ENCODE measurements at regions not wholly inside any gene's neighbourhood (a gene's known extent, or its start where the extent isn't known, plus 50 kb on each side); places are given as distances from the start of the nearest gene placed in this dataset.
"Not testable (repeated sequence)": the region's sequence is repeated elsewhere in the genome, so short reads cannot be mapped to it uniquely, and the experiment has no call there.

- DNase-seq, H3K27me3 Mint-ChIP-seq, H3K4me3 Mint-ChIP-seq, H3K36me3 Mint-ChIP-seq, H3K9me3 Mint-ChIP-seq, H3K27ac Mint-ChIP-seq, H3K4me1 Mint-ChIP-seq, CTCF ChIA-PET: not testable (repeated sequence)
Measured at GRCh38 chr5:17083276-17083675, 134.2 kb upstream of the BASP1 start.

DNA sequence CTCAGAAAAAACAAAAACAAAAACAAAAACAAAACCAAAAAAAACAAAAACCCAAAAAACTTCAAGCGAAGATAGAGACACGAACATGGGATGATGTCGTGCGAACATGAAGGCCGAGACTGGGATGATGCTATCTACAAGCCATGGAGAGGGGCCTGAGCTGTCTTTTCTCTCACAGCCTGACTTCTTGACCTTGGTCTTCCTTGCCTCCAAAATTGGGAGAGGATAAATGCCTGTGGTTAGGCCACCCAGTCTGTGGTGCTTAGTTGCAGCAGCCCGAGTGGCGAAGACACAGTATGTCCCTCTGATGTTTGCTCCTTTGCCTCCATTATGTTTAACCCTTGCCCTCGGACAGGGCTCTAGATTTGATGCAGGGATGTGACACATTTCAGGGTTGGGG, 130.4 kb upstream of the BASP1 start:
- no peaks in the 10 kb centered on the region for H3K36me3 Mint-ChIP-seq
- CTCF ChIA-PET: no interaction called here
- no peak overlapping the region for H3K4me3 Mint-ChIP-seq

DNA sequence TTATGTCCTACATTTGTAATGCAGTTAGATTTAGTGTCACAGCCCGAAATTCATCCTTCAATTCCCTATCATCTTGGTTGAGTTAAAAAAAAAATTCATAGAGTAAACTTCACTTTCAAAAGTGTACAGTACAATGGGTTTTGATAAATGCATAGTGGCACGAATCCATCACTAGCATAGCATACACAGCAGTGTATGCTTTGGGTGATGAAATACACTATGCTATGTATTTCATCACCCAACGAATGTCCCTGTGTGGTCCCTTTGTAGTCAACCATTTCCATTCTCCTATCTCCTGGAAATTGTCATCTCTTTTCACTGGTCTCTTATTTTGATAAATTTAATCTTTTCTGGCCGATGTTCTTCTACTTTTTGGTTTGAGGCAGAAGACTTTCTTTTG, 129.4 kb upstream of the BASP1 start:
- no peaks in the 10 kb centered on the region for H3K27me3 Mint-ChIP-seq
- H3K4me3 Mint-ChIP-seq: no peak overlapping the region

More for the DNA sequence above, 130.4 kb upstream of the BASP1 start:
- H3K9me3 Mint-ChIP-seq: no peaks in the 10 kb centered on the region
- DNase-seq: no peak
- no peaks in the 10 kb centered on the region for H3K27me3 Mint-ChIP-seq
- H3K4me1 Mint-ChIP-seq: no peaks in the 10 kb centered on the region
- no peak overlapping the region for H3K27ac Mint-ChIP-seq

DNA sequence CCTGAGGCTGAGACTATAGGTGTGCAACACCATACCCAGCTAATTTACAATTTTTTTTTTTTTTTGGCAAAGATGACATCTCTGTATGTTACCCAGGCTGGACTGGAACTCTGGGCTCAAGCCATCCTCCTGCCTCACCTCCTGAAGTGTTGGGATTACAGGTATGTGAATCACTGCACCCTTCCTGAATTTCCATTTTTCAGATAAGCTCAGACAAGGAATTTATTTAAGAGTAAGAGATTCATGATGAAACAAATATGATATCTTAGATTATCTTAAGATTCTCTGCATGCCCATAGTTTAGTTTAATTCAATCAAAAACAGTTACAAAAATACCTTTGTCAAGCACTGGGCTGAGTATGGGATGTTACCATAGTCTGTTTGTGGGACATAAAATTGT, 128.4 kb upstream of the BASP1 start:
- no peaks in the 10 kb centered on the region for H3K27me3 Mint-ChIP-seq
- no peaks in the 10 kb centered on the region for H3K4me1 Mint-ChIP-seq
- no peaks in the 10 kb centered on the region for H3K36me3 Mint-ChIP-seq
- no peak for DNase-seq
- H3K27ac Mint-ChIP-seq: no peak overlapping the region
- CTCF ChIA-PET: interaction anchor here (0.6 kb wide), 1 partner anchor 632 kb away, joined by 4 read pairs; no protein-coding TSS in a partner anchor
- no peak overlapping the region for H3K4me3 Mint-ChIP-seq
- H3K9me3 Mint-ChIP-seq: no peaks in the 10 kb centered on the region

More for the DNA sequence above, 129.4 kb upstream of the BASP1 start:
- Mint-ChIP-seq H3K9me3 (no peaks in the 10 kb centered on the region), H3K36me3 (no peaks in the 10 kb centered on the region), H3K4me1 (no peaks in the 10 kb centered on the region), H3K27ac (no peak overlapping the region)
- no peak for DNase-seq
- CTCF ChIA-PET: no interaction called here

- CTCF ChIA-PET: no interaction called here
- DNase-seq: no peak
Measured at GRCh38 chr5:17089690-17090089, 127.7 kb upstream of the BASP1 start.

GRCh38 chr5:17090839-17091238, 126.6 kb upstream of the BASP1 start:
- no peaks in the 10 kb centered on the region for H3K27me3 Mint-ChIP-seq
- CTCF ChIA-PET: no interaction called here

More at GRCh38 chr5:17089690-17090089, 127.7 kb upstream of the BASP1 start:
- Mint-ChIP-seq H3K27me3 (no peaks in the 10 kb centered on the region), H3K4me3 (no peak overlapping the region), H3K4me1 (no peaks in the 10 kb centered on the region), H3K9me3 (no peaks in the 10 kb centered on the region), H3K27ac (no peak overlapping the region), H3K36me3 (no peaks in the 10 kb centered on the region)

DNA sequence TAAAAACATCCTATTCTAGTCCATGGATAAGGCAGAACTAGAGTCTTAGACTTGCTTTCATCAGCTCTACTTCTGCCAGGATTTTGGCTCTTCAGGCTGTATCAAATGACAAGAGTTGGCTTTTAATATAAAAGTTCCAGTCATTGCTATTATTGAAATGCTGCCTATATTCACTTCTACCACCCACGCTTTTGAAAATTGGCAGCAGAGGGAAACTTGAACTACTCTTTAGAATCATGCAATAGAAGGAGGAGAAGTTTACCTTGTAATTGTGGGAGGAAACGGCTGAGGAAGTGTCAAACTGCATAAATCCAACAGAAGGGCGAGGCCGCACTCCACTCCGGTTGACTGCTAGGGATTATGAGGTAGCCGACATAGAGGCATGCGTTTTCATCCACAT, 122.6 kb upstream of the BASP1 start:
- no peaks in the 10 kb centered on the region for H3K4me1 Mint-ChIP-seq
- no peaks in the 10 kb centered on the region for H3K9me3 Mint-ChIP-seq
- no peaks in the 10 kb centered on the region for H3K27me3 Mint-ChIP-seq
- DNase-seq: no peak
- CTCF ChIA-PET: no interaction called here
- H3K27ac Mint-ChIP-seq: no peak overlapping the region
- no peaks in the 10 kb centered on the region for H3K36me3 Mint-ChIP-seq
- no peak overlapping the region for H3K4me3 Mint-ChIP-seq

More at GRCh38 chr5:17090839-17091238, 126.6 kb upstream of the BASP1 start:
- H3K4me3 Mint-ChIP-seq: no peak overlapping the region
- H3K4me1 Mint-ChIP-seq: no peaks in the 10 kb centered on the region
- no peaks in the 10 kb centered on the region for H3K9me3 Mint-ChIP-seq
- no peaks in the 10 kb centered on the region for H3K36me3 Mint-ChIP-seq
- no peak overlapping the region for H3K27ac Mint-ChIP-seq
- DNase-seq: no peak

DNA sequence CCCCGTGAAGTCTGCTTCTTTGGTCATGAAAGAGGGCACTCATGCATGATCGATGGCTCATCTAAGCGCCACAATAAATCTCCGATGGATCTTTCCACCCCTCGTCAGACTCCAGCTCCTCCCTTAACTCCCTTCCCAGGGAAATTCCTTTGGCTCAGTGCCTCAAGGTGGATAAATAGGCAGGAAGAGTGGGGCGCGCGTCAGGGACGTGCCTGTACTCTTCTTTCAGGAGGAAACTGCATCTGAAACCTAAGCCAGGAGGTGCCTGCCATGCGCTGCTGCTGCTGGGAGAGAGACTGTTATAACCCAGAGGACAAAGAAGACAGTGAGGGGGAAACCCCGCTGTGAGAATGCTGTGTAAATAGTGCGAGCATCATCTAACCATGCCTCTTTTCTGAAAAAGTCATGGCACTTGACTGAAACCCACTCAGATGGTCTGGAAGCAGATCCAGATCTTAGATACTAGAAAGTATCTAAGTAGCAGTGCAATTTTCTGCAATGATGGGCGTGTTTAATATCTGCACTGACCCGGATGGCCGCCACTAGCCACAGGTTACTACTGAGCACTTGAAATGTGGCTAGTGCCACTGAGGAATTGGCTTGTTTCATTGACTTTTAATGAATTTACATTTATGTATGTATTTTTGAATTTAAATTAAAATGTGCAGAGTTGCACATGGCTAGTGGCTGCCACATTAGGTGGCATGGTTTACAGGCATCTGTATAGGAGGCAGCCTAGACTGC, 120.3 kb upstream of the BASP1 start:
- Mint-ChIP-seq H3K27ac (no peak overlapping the region), H3K36me3 (no peaks in the 10 kb centered on the region), H3K4me1 (no peaks in the 10 kb centered on the region), H3K4me3 (no peak overlapping the region), H3K9me3 (no peaks in the 10 kb centered on the region), H3K27me3 (no peaks in the 10 kb centered on the region)
- CTCF ChIA-PET: no interaction called here
- DNase-seq: no peak

DNA sequence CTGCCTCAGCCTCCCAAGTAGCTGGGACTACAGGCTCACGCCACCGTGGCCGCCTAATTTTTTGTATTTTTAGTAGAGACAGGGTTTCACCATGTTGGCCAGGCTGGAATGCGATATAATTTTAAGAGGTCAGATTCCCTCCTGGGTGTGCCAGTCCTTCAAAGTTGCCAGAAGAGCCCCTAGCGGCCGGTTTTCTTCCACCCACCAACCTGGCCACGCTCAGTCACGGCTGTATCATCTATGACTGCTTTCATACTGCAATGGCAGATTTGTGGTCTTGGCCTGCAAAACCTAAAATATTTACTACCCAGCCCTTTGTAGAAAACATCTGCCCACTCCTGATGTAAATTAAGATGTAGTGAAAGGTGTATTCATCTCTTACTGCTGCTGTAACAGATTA, 117.5 kb upstream of the BASP1 start:
- no peaks in the 10 kb centered on the region for H3K9me3 Mint-ChIP-seq
- DNase-seq: no peak
- no peaks in the 10 kb centered on the region for H3K36me3 Mint-ChIP-seq
- H3K27ac Mint-ChIP-seq: no peak overlapping the region
- no peak overlapping the region for H3K4me3 Mint-ChIP-seq
- CTCF ChIA-PET: no interaction called here
- H3K4me1 Mint-ChIP-seq: no peaks in the 10 kb centered on the region
- H3K27me3 Mint-ChIP-seq: no peaks in the 10 kb centered on the region

- CTCF ChIA-PET: no interaction called here
- Mint-ChIP-seq H3K4me3 (no peak overlapping the region), H3K4me1 (no peaks in the 10 kb centered on the region), H3K27me3 (no peaks in the 10 kb centered on the region), H3K27ac (no peak overlapping the region), H3K9me3 (no peaks in the 10 kb centered on the region), H3K36me3 (no peaks in the 10 kb centered on the region)
- DNase-seq: no peak
Measured at GRCh38 chr5:17103461-17103860, 114.0 kb upstream of the BASP1 start.

- no peaks in the 10 kb centered on the region for H3K36me3 Mint-ChIP-seq
- H3K27ac Mint-ChIP-seq: no peak overlapping the region
- DNase-seq: no peak
- no peaks in the 10 kb centered on the region for H3K9me3 Mint-ChIP-seq
- no peaks in the 10 kb centered on the region for H3K4me1 Mint-ChIP-seq
- H3K27me3 Mint-ChIP-seq: no peaks in the 10 kb centered on the region
- CTCF ChIA-PET: no interaction called here
- no peak overlapping the region for H3K4me3 Mint-ChIP-seq
Measured at GRCh38 chr5:17105744-17106418, 111.5 kb upstream of the BASP1 start.

- H3K27me3 Mint-ChIP-seq: no peaks in the 10 kb centered on the region
- no peaks in the 10 kb centered on the region for H3K4me1 Mint-ChIP-seq
- DNase-seq: no peak
- no peaks in the 10 kb centered on the region for H3K9me3 Mint-ChIP-seq
- no peak overlapping the region for H3K4me3 Mint-ChIP-seq
- H3K36me3 Mint-ChIP-seq: no peaks in the 10 kb centered on the region
- CTCF ChIA-PET: no interaction called here
- H3K27ac Mint-ChIP-seq: no peak overlapping the region
Measured at GRCh38 chr5:17106521-17106920, 110.9 kb upstream of the BASP1 start.

DNA sequence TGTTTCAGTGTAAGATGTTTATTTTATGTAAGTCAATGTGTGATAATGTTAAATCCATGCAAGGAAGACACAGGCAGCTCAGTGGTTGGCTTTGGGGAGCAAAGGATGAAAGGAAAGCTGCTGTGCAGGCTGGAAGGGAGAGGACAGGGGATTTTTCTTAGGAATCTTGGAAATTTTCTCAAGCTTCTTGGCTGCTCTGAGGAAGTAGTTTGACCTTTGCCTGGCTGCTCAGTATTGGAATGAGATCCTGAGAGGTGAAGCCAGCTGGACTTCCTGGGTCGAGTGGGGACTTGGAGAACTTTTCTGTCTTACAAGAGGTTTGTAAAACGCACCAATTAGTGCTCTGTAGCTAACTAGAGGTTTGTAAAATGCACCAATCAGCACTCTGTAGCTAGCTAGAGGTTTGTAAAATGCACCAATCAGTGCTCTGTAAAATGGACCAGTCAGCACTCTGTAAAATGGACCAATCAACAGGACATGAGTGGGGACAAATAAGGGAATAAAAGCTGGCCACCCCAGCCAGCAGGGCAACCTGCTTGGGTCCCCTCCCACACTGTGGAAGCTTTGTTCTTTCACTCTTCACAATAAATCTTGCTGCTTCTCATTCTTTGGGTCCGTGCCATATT, 105.2 kb upstream of the BASP1 start:
- DNase-seq, H3K27me3 Mint-ChIP-seq, H3K4me1 Mint-ChIP-seq, H3K36me3 Mint-ChIP-seq, H3K27ac Mint-ChIP-seq, H3K4me3 Mint-ChIP-seq, H3K9me3 Mint-ChIP-seq: not testable (repeated sequence)
- CTCF ChIA-PET: interaction anchor here (1.1 kb wide), 1 partner anchor 20 kb away, joined by 4 read pairs; no protein-coding TSS in a partner anchor

- H3K27ac Mint-ChIP-seq: no peak overlapping the region
- no peak for DNase-seq
- no peaks in the 10 kb centered on the region for H3K4me1 Mint-ChIP-seq
- H3K27me3 Mint-ChIP-seq: no peaks in the 10 kb centered on the region
- H3K36me3 Mint-ChIP-seq: no peaks in the 10 kb centered on the region
- H3K9me3 Mint-ChIP-seq: no peaks in the 10 kb centered on the region
- H3K4me3 Mint-ChIP-seq: no peak overlapping the region
- CTCF ChIA-PET: no interaction called here
Measured at GRCh38 chr5:17113174-17113958, 104.1 kb upstream of the BASP1 start.

All from activated naive CD4-positive, alpha-beta T cell treated with anti-CD3 and anti-CD28 coated beads, Interleukin-2, amount 10 ng/mL, durations not matched to agents 7 days and 5 days (primary cell).